Mesenchymal stem cell (in vitro differentiated cells and primary cell): ENCODE measurements at regions not wholly inside any gene's neighbourhood (a gene's known extent, or its start where the extent isn't known, plus 50 kb on each side); places are given as distances from the start of the nearest gene placed in this dataset.
"Not testable (repeated sequence)": the region's sequence is repeated elsewhere in the genome, so short reads cannot be mapped to it uniquely, and the experiment has no call there.

ENCODE experiments used
- DNase-seq: peaks from one replicate; pipeline ENCODE4 v3.0.0-alpha.2; 2013
- H2AFZ ChIP-seq: one replicate; pipeline ENCODE4 v1.6.1; 2013; ENCODE audit warnings: low read depth, mild to moderate bottlenecking, control low read depth, inconsistent platforms, low read length, moderate library complexity
- H2AK5ac ChIP-seq: 2 replicates; pipeline ENCODE4 v1.6.1; 2013; ENCODE audit warnings: low read length, moderate library complexity, mild to moderate bottlenecking, inconsistent platforms; ENCODE audit not compliant: severe bottlenecking
- H2BK120ac ChIP-seq: one replicate; pipeline ENCODE4 v1.6.1; 2013; ENCODE audit warnings: low read depth, mild to moderate bottlenecking, inconsistent platforms, low read length, moderate library complexity
- H2BK12ac ChIP-seq, 2 experiments: one replicate each; pipeline ENCODE4 v1.6.1; 2013; ENCODE audit warnings: inconsistent platforms in 2 of 2, low read length in 2 of 2, mild to moderate bottlenecking in 2 of 2, moderate library complexity in 2 of 2, control low read depth in 1 of 2
- H2BK15ac ChIP-seq: one replicate; pipeline ENCODE4 v1.6.1; 2013; ENCODE audit warnings: mild to moderate bottlenecking, low read depth, inconsistent platforms; ENCODE audit not compliant: poor library complexity, severe bottlenecking
- H2BK5ac ChIP-seq: 2 replicates; pipeline ENCODE4 v1.6.1; 2013; ENCODE audit warnings: low read depth, mild to moderate bottlenecking, low read length, control low read depth, inconsistent platforms; ENCODE audit not compliant: poor library complexity, severe bottlenecking
- H3K14ac ChIP-seq, 2 experiments: one replicate each; pipeline ENCODE4 v1.6.1; 2013; ENCODE audit warnings: inconsistent platforms in 2 of 2, low read length in 2 of 2, control low read depth in 1 of 2, mild to moderate bottlenecking in 1 of 2, moderate library complexity in 1 of 2
- H3K18ac ChIP-seq, 2 experiments: one replicate each; pipeline ENCODE4 v1.6.1; 2013; ENCODE audit warnings: inconsistent platforms in 2 of 2, low read length in 2 of 2, control low read depth in 1 of 2, low read depth in 1 of 2, mild to moderate bottlenecking in 1 of 2
- H3K23ac ChIP-seq, 2 experiments: one replicate each; pipeline ENCODE4 v1.6.1; 2013; ENCODE audit warnings: inconsistent platforms in 2 of 2, low read length in 2 of 2, mild to moderate bottlenecking in 2 of 2, moderate library complexity in 2 of 2, control low read depth in 1 of 2
- H3K27ac ChIP-seq: 2 replicates; pipeline ENCODE4 v1.5.1; 2013; ENCODE audit warnings: mild to moderate bottlenecking, moderate library complexity, low read length, control low read depth, inconsistent platforms; ENCODE audit not compliant: poor library complexity, severe bottlenecking
- H3K27me3 ChIP-seq, 2 experiments: 2 replicates each; pipeline versions ENCODE4 v1.6.1 to v1.7.0; 2013; ENCODE audit warnings: low read length in 2 of 2, mild to moderate bottlenecking in 2 of 2, moderate library complexity in 2 of 2, control low read depth in 1 of 2, inconsistent platforms in 1 of 2; ENCODE audit not compliant: control insufficient read depth in 1 of 2, insufficient read depth in 1 of 2
- H3K36me3 ChIP-seq, 2 experiments: 2 replicates each; pipeline versions ENCODE4 v1.6.1 to v1.7.0; 2013; ENCODE audit warnings: low read length in 2 of 2, control low read depth in 1 of 2, inconsistent platforms in 1 of 2, low read depth in 1 of 2, mild to moderate bottlenecking in 1 of 2; ENCODE audit not compliant: insufficient read depth in 2 of 2, control insufficient read depth in 1 of 2
- H3K4ac ChIP-seq, 2 experiments: one replicate each; pipeline ENCODE4 v1.6.1; 2013; ENCODE audit warnings: inconsistent platforms in 2 of 2, low read length in 2 of 2, mild to moderate bottlenecking in 2 of 2, moderate library complexity in 2 of 2, control low read depth in 1 of 2, low read depth in 1 of 2
- H3K4me1 ChIP-seq: 2 replicates; pipeline ENCODE4 v1.6.1; 2013; ENCODE audit warnings: low read depth, low read length, control low read depth; ENCODE audit not compliant: control insufficient read depth, insufficient read depth
- H3K4me2 ChIP-seq: 2 replicates; pipeline ENCODE4 v1.6.1; 2013; ENCODE audit warnings: low read length, mild to moderate bottlenecking, inconsistent platforms; ENCODE audit not compliant: poor library complexity, severe bottlenecking
- H3K4me3 ChIP-seq, 2 experiments: 2 replicates each; pipeline versions ENCODE4 v1.5.1 to v1.7.0; 2013; ENCODE audit warnings: low read length in 2 of 2, mild to moderate bottlenecking in 2 of 2, control low read depth in 1 of 2, low read depth in 1 of 2; ENCODE audit not compliant: insufficient read depth in 1 of 2
- H3K79me1 ChIP-seq: replicated peaks from 2 replicates; pipeline ENCODE4 v1.6.1; 2013; ENCODE audit warnings: mild to moderate bottlenecking, control low read depth, low read length, inconsistent platforms; ENCODE audit not compliant: poor library complexity, severe bottlenecking
- H3K9ac ChIP-seq: 2 replicates; pipeline ENCODE4 v1.7.0; 2013; ENCODE audit warnings: mild to moderate bottlenecking, low read length, moderate library complexity
- H3K9me3 ChIP-seq: 2 replicates; pipeline ENCODE4 v1.7.0; 2013; ENCODE audit warnings: mild to moderate bottlenecking, low read length; ENCODE audit not compliant: control insufficient read depth
- H4K8ac ChIP-seq: one replicate; pipeline ENCODE4 v1.6.1; 2013; ENCODE audit warnings: inconsistent platforms, mild to moderate bottlenecking, low read length, moderate library complexity
- H4K91ac ChIP-seq: one replicate; pipeline ENCODE4 v1.6.1; 2013; ENCODE audit warnings: mild to moderate bottlenecking, low read length, inconsistent platforms
- WGBS: methylation state at CpG from one replicate; pipeline ENCODE4 v1.1.7; 2013; ENCODE audit warnings: mixed read lengths; 5-methylcytosine and 5-hydroxymethylcytosine counted together

DNA sequence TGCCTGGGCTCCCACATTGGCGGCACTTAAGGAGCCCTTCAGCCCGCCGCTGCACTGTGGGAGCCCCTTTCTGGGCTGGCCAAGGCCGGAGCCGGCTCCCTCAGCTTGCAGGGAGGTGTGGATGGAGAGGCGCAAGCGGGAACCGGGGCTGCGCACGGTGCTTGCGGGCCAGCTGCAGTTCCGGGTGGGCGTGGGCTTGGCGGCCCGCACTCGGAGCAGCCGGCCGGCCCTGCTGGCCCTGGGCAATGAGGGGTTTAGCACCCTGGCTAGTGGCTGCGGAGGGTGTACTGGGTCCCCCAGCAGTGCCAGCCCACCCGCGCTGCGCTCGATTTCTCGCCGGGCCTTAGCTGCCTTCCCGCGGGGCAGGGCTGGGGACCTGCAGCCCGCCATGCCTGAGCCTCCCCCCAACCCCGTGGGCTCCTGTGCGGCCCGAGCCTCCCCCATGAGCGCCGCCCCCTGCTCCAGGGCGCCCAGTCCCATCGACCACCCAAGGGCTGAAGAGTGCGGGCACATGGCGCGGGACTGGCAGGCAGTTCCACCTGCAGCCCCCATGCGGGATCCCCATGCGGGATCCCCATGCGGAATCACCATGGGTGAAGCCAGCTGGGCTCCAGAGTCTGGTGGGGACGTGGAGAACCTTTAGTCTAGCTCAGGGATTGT, 998.9 kb upstream of the MIR17HG start:
- not testable (repeated sequence) for H3K14ac ChIP-seq, H2BK12ac ChIP-seq, H2BK120ac ChIP-seq, H3K4me1 ChIP-seq, H3K9ac ChIP-seq, DNase-seq, H2AFZ ChIP-seq, H3K4me3 ChIP-seq, H3K36me3 ChIP-seq, H3K27ac ChIP-seq, H4K8ac ChIP-seq, H3K4me2 ChIP-seq, H2BK5ac ChIP-seq, H3K23ac ChIP-seq, H3K79me1 ChIP-seq, H3K18ac ChIP-seq, H3K9me3 ChIP-seq, H3K4ac ChIP-seq, H2BK15ac ChIP-seq, H4K91ac ChIP-seq, H3K27me3 ChIP-seq, H2AK5ac ChIP-seq
- 97% methylated on average over 42 of the region's 42 CpGs for WGBS

DNA sequence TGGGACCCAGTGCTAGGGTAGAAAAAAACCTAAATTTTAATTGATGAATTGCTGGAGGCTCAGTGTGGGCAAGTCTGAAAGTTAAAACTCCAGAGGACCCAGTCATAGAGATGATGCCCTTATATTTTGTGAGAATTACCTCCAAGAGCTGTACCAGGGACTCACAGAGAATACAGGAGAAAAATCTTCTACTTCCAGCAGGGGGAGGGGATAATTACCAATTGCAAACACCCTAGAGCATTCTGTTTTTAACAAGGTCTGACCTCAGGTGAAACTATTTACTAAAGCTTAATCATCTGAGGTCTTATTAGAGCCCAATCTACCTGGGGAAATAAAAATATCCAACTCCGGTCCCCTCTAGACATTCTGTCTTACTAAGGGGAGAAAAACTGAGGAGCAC, 994.7 kb upstream of the MIR17HG start:
- no peak overlapping the region for H2BK15ac ChIP-seq
- no peak overlapping the region for H3K4ac ChIP-seq
- H2AFZ ChIP-seq = no peak overlapping the region
- no peaks in the 10 kb centered on the region for H3K27me3 ChIP-seq
- H3K4me1 ChIP-seq = no peaks in the 10 kb centered on the region
- H3K18ac ChIP-seq = no peak overlapping the region
- H4K8ac ChIP-seq = no peak overlapping the region
- H4K91ac ChIP-seq = no peak overlapping the region
- no peak overlapping the region for H3K4me2 ChIP-seq
- H3K27ac ChIP-seq = no peak overlapping the region
- no peak overlapping the region for H2AK5ac ChIP-seq
- no peak overlapping the region for H2BK12ac ChIP-seq
- no peak overlapping the region for H3K23ac ChIP-seq
- no peak overlapping the region for H3K14ac ChIP-seq
- no peak overlapping the region for H3K4me3 ChIP-seq
- no peak overlapping the region for H2BK5ac ChIP-seq
- no peak overlapping the region for H3K9ac ChIP-seq
- H3K36me3 ChIP-seq = no peaks in the 10 kb centered on the region
- no peak for DNase-seq
- 100% methylated on average over 1 of the region's 1 CpG for WGBS
- H3K9me3 ChIP-seq = no peaks in the 10 kb centered on the region
- H2BK120ac ChIP-seq = no peak overlapping the region
- no peaks in the 10 kb centered on the region for H3K79me1 ChIP-seq

DNA sequence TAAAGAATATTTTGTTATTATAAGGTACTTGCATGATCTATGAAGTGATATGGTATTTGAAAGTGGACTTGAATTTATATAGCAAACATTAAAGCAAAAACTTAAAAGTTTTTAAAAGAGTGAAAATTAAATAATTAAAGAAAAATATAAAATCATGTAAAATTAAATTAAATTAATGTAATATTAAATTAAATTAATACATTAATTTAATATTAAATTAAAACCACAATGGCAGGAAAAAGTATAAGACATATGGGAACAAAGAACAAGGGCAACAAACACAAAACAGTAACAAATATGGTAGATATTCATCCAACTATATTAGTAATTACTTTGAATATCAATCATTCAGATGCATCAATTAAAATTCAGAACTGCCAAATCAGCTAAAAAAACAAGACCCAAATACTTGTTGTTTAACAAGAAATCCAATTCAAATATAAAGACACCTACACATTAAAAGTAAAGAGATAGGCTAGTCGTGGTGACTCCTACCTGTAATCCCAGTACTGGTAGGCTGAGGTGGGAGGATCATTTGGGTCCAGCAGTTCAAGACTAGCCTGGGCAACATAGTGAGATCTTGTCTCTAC, 992.2 kb upstream of the MIR17HG start:
- H3K79me1 ChIP-seq = no peaks in the 10 kb centered on the region
- no peak overlapping the region for H2AK5ac ChIP-seq
- no peak overlapping the region for H4K8ac ChIP-seq
- H3K27me3 ChIP-seq = no peaks in the 10 kb centered on the region
- H3K23ac ChIP-seq = no peak overlapping the region
- H2BK120ac ChIP-seq = no peak overlapping the region
- WGBS = no CpG with 5 or more reads among the region's 1 CpG
- H3K4ac ChIP-seq = no peak overlapping the region
- DNase-seq = no peak
- no peak overlapping the region for H2BK5ac ChIP-seq
- no peak overlapping the region for H3K18ac ChIP-seq
- H3K4me1 ChIP-seq = no peaks in the 10 kb centered on the region
- H4K91ac ChIP-seq = no peak overlapping the region
- no peaks in the 10 kb centered on the region for H3K36me3 ChIP-seq
- no peak overlapping the region for H2BK15ac ChIP-seq
- H3K14ac ChIP-seq = no peak overlapping the region
- H3K4me3 ChIP-seq = no peak overlapping the region
- no peak overlapping the region for H3K9ac ChIP-seq
- H3K4me2 ChIP-seq = no peak overlapping the region
- H2BK12ac ChIP-seq = no peak overlapping the region
- H3K9me3 ChIP-seq = no peaks in the 10 kb centered on the region
- H2AFZ ChIP-seq = no peak overlapping the region
- no peak overlapping the region for H3K27ac ChIP-seq

DNA sequence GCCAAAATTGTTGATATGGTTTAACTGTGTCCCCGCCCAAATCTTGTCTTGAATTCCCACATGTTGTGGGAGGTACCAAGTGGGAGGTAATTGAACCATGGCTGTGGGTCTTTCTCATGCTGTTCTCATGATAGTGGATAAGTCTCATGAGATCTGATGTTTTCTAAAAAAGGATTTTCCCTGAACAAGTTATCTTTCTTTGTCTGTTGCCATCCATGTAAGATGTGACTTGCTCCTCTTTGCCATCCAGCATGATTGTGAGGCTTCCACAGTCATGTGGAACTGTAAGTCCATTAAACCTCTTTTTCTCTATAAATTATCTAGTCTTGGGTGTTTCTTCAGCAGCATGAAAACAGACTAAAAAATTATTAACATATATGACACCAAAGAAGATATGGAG, 986.7 kb upstream of the MIR17HG start:
- Histone ChIP-seq H3K14ac (no peak overlapping the region), H3K4me3 (no peak overlapping the region), H3K4me1 (no peaks in the 10 kb centered on the region), H4K8ac (no peak overlapping the region), H3K79me1 (no peaks in the 10 kb centered on the region), H4K91ac (no peak overlapping the region), H2BK120ac (no peak overlapping the region), H2BK12ac (no peak overlapping the region), H2BK15ac (no peak overlapping the region), H3K9ac (no peak overlapping the region), H3K36me3 (no peaks in the 10 kb centered on the region), H3K4me2 (no peak overlapping the region), H3K18ac (no peak overlapping the region), H3K27ac (no peak overlapping the region), H2AFZ (no peak overlapping the region), H2BK5ac (no peak overlapping the region), H3K23ac (no peak overlapping the region), H3K27me3 (no peaks in the 10 kb centered on the region), H3K9me3 (no peaks in the 10 kb centered on the region), H2AK5ac (no peak overlapping the region), H3K4ac (no peak overlapping the region)
- WGBS = 57% methylated on average over 1 of the region's 1 CpG
- no peak for DNase-seq
